ENCODE measurements at regions not wholly inside any gene's neighbourhood (a gene's known extent, or its start where the extent isn't known, plus 50 kb on each side); places are given as distances from the start of the nearest gene placed in this dataset.

DNA sequence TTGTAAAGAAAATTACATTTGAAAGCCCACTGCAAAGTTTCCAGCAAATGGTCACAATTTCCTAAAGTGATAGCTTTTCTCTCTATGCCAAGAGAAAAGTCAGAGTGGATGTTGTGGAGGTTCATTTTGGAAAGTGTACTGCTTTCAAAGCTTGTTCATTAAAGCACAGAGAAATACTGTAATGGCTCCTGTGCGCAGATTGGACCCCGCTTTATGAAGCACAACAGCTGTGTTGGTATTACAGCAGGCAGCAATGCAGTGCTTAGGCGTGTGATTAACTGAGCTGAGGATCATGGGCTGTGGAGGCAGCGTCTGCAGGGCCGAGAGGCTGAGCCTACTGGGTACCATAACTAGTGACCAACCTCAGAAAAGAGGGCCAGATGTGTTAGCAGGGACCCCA lies 478.4 kb upstream of the CFAP20DC start:
- ChIA-PET POLR2A (interaction anchor here (0.6 kb wide), 1 partner anchor 556 kb away, joined by 3 read pairs; no protein-coding TSS in a partner anchor), CTCF (no interaction called here)
- H3K4me3 ChIP-seq (ENCODE audit: low read length) = no peak overlapping the region
- DNase-seq (no peak), ATAC-seq (no peak)
- H3K4me1 Mint-ChIP-seq = peaks cover 0 to 10% (median 0%) of the 10 kb centered on the region in 7 donors
- no peaks in the 10 kb centered on the region for H3K27me3 ChIP-seq (ENCODE audit: control insufficient read depth in 2 of 2, insufficient read depth in 2 of 2, low read length in 2 of 2)
- H3K4me1 ChIP-seq (ENCODE audit: control insufficient read depth in 2 of 2, insufficient read depth in 2 of 2, low read length in 2 of 2) = no peaks in the 10 kb centered on the region
- H3K36me3 ChIP-seq (ENCODE audit: control insufficient read depth in 2 of 3, insufficient read depth in 3 of 3, low read length in 3 of 3) = no peaks in the 10 kb centered on the region
- intact Hi-C loops (cut with micrococcal nuclease) = no loop called here
- no peaks in the 10 kb centered on the region for H3K9me3 ChIP-seq (ENCODE audit: control insufficient read depth in 2 of 3, low read length in 3 of 3)
- no peak overlapping the region for H3K4me3 Mint-ChIP-seq
- no peak overlapping the region for H3K27ac ChIP-seq (ENCODE audit: low read depth, low read length)
- H3K9me3 Mint-ChIP-seq = peaks cover 0 to 12% (median 0%) of the 10 kb centered on the region in 11 donors
- H3K27ac Mint-ChIP-seq = no peak overlapping the region
- peaks cover 0 to 2% (median 0%) of the 10 kb centered on the region in 5 donors for H3K36me3 Mint-ChIP-seq
- peaks cover 0 to 5% (median 0%) of the 10 kb centered on the region in 5 donors for H3K27me3 Mint-ChIP-seq

DNA sequence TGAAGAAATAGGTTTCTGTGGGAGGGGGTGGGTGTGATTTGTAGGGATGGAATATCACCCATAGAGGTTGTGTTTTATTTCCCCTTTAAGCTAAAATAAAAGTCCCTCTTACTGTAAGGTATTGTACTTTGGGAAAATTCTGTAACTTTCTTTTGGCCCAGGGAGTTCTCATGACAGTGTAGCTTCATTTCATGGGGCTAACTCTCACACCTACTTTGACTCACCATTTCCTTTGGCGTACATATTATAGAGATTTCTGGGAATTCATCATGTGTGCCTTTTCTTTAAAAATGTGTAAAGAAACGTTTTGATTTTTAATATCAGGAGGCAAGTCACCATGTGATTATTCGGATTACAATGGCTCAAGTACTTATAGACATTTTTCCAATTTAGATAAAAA lies 477.7 kb upstream of the CFAP20DC start:
- Histone ChIP-seq H3K36me3 (ENCODE audit: control insufficient read depth in 2 of 3, insufficient read depth in 3 of 3, low read length in 3 of 3) (no peaks in the 10 kb centered on the region), H3K27me3 (ENCODE audit: control insufficient read depth in 2 of 2, insufficient read depth in 2 of 2, low read length in 2 of 2) (no peaks in the 10 kb centered on the region), H3K9me3 (ENCODE audit: control insufficient read depth in 2 of 3, low read length in 3 of 3) (no peaks in the 10 kb centered on the region), H3K4me3 (ENCODE audit: low read length) (no peak overlapping the region), H3K27ac (ENCODE audit: low read depth, low read length) (no peak overlapping the region), H3K4me1 (ENCODE audit: control insufficient read depth in 2 of 2, insufficient read depth in 2 of 2, low read length in 2 of 2) (no peaks in the 10 kb centered on the region)
- ChIA-PET CTCF (no interaction called here), POLR2A (interaction anchor here (0.6 to 0.7 kb wide), 2 partner anchors 557 to 731 kb away, joined by 3 read pairs; no protein-coding TSS in a partner anchor)
- no peak for ATAC-seq
- DNase-seq = no peak
- Mint-ChIP-seq H3K36me3 (peaks cover 0 to 2% (median 0%) of the 10 kb centered on the region in 5 donors), H3K4me1 (peaks cover 0 to 10% (median 0%) of the 10 kb centered on the region in 7 donors), H3K27me3 (peaks cover 0 to 5% (median 0%) of the 10 kb centered on the region in 5 donors), H3K9me3 (peaks cover 0 to 11% (median 0%) of the 10 kb centered on the region in 11 donors), H3K27ac (no peak overlapping the region), H3K4me3 (no peak overlapping the region)
- intact Hi-C loops (cut with micrococcal nuclease) = no loop called here

DNA sequence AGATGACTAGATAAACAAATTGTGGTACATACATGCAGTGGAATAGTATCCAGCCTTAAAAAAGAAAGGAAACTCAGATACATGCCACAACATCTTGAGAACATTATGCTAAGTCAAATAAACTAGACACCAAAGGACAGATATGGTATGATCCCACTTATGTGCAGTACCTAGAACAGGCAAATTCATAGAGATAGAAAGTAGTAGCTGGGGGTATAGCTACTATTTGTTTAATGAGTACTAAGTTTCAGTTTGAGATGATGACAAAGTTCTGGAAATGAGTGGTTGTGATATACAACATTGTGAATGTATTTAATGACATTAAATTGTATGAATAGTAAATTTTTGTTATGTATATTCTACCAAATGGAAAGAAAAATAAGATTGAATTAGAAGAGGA lies 477.2 kb upstream of the CFAP20DC start:
- Histone ChIP-seq H3K9me3 (ENCODE audit: control insufficient read depth in 2 of 3, low read length in 3 of 3) (no peaks in the 10 kb centered on the region), H3K4me3 (ENCODE audit: low read length) (no peak overlapping the region), H3K36me3 (ENCODE audit: control insufficient read depth in 2 of 3, insufficient read depth in 3 of 3, low read length in 3 of 3) (no peaks in the 10 kb centered on the region), H3K27ac (ENCODE audit: low read depth, low read length) (no peak overlapping the region), H3K27me3 (ENCODE audit: control insufficient read depth in 2 of 2, insufficient read depth in 2 of 2, low read length in 2 of 2) (no peaks in the 10 kb centered on the region), H3K4me1 (ENCODE audit: control insufficient read depth in 2 of 2, insufficient read depth in 2 of 2, low read length in 2 of 2) (no peaks in the 10 kb centered on the region)
- peaks cover 0 to 2% (median 0%) of the 10 kb centered on the region in 5 donors for H3K36me3 Mint-ChIP-seq
- H3K9me3 Mint-ChIP-seq = peaks cover 0 to 9% (median 0%) of the 10 kb centered on the region in 11 donors
- ChIA-PET CTCF (no interaction called here), POLR2A (interaction anchor here (0.7 kb wide), 1 partner anchor 732 kb away, joined by 3 read pairs; no protein-coding TSS in a partner anchor)
- ATAC-seq (no peak), DNase-seq (no peak)
- no peak overlapping the region for H3K27ac Mint-ChIP-seq
- H3K4me1 Mint-ChIP-seq = peaks cover 0 to 10% (median 0%) of the 10 kb centered on the region in 7 donors
- no peak overlapping the region for H3K4me3 Mint-ChIP-seq
- H3K27me3 Mint-ChIP-seq = peaks cover 0 to 5% (median 0%) of the 10 kb centered on the region in 5 donors
- intact Hi-C loops (cut with micrococcal nuclease) = no loop called here

DNA sequence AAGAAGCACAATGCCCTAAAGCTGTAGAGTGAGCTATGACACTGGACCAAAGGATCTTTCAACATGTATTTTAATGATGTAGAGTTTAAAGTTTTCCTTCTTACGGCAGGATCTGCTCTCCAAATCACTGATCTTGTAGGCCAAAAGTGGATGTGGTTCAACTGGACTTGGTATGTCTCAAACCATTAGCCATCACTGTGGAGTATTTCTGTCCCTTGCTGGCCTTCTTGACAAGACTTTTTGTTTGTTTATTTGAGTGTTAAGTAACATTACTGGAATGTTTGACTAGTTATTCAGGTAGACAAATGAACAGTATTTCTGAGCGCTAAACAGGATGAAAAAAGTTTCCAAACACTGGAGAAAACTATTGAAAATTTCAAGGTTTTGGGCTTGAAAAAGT lies 472.7 kb upstream of the CFAP20DC start:
- peaks cover 0 to 8% (median 4%) of the 10 kb centered on the region in 7 donors for H3K4me1 Mint-ChIP-seq
- peaks cover 0 to 5% (median 0%) of the 10 kb centered on the region in 5 donors for H3K27me3 Mint-ChIP-seq
- DNase-seq = no peak
- H3K36me3 ChIP-seq (ENCODE audit: control insufficient read depth in 2 of 3, insufficient read depth in 3 of 3, low read length in 3 of 3) = no peaks in the 10 kb centered on the region
- ChIA-PET POLR2A (no interaction called here), CTCF (no interaction called here)
- no peak for ATAC-seq
- H3K4me3 ChIP-seq (ENCODE audit: low read length) = no peak overlapping the region
- no peaks in the 10 kb centered on the region for H3K4me1 ChIP-seq (ENCODE audit: control insufficient read depth in 2 of 2, insufficient read depth in 2 of 2, low read length in 2 of 2)
- peaks cover 0 to 3% (median 0%) of the 10 kb centered on the region in 5 donors for H3K36me3 Mint-ChIP-seq
- H3K9me3 Mint-ChIP-seq = peaks cover 0 to 12% (median 0%) of the 10 kb centered on the region in 11 donors
- no peaks in the 10 kb centered on the region for H3K9me3 ChIP-seq (ENCODE audit: control insufficient read depth in 2 of 3, low read length in 3 of 3)
- intact Hi-C loops (cut with micrococcal nuclease) = no loop called here
- H3K27ac Mint-ChIP-seq = no peak overlapping the region
- H3K27ac ChIP-seq (ENCODE audit: low read depth, low read length) = no peak overlapping the region
- H3K4me3 Mint-ChIP-seq = no peak overlapping the region
- H3K27me3 ChIP-seq (ENCODE audit: control insufficient read depth in 2 of 2, insufficient read depth in 2 of 2, low read length in 2 of 2) = no peaks in the 10 kb centered on the region

DNA sequence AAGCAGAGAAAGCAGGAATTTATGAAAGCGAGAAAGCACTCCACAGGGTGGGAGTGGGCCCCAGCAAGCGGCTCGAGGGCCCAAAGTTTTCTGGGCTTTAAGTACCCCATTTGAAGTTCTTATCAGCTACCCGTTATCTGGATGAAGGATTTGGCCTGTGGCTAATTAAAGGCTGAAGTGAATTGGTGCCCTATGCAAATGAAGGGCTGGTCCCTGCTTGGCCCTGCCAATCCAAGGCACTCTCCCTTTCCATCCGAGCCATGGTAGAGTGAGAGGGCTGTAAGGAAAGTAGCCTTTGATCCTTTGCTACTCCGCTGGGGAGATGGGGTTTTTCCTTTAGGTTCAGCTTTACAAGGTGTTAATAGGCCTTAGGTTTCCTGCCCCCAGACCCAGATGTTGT lies 469.3 kb upstream of the CFAP20DC start:
- H3K27me3 ChIP-seq (ENCODE audit: control insufficient read depth in 2 of 2, insufficient read depth in 2 of 2, low read length in 2 of 2) = no peaks in the 10 kb centered on the region
- DNase-seq (no peak), ATAC-seq (no peak)
- H3K36me3 Mint-ChIP-seq = peaks cover 0 to 2% (median 0%) of the 10 kb centered on the region in 5 donors
- no peak overlapping the region for H3K27ac Mint-ChIP-seq
- ChIA-PET CTCF (no interaction called here), POLR2A (no interaction called here)
- H3K36me3 ChIP-seq (ENCODE audit: control insufficient read depth in 2 of 3, insufficient read depth in 3 of 3, low read length in 3 of 3) = no peaks in the 10 kb centered on the region
- no peaks in the 10 kb centered on the region for H3K9me3 ChIP-seq (ENCODE audit: control insufficient read depth in 2 of 3, low read length in 3 of 3)
- no peak overlapping the region for H3K4me3 Mint-ChIP-seq
- H3K4me1 Mint-ChIP-seq = peaks cover 3 to 37% (median 9%) of the 10 kb centered on the region in 7 donors
- H3K27me3 Mint-ChIP-seq = peaks cover 0 to 5% (median 0%) of the 10 kb centered on the region in 5 donors
- H3K4me1 ChIP-seq (ENCODE audit: control insufficient read depth in 2 of 2, insufficient read depth in 2 of 2, low read length in 2 of 2) = peaks cover 0 to 4% of the 10 kb centered on the region in 2 donors
- no peak overlapping the region for H3K27ac ChIP-seq (ENCODE audit: low read depth, low read length)
- peaks cover 0 to 6% (median 0%) of the 10 kb centered on the region in 11 donors for H3K9me3 Mint-ChIP-seq
- intact Hi-C loops (cut with micrococcal nuclease) = loop anchor here in 1 of 2 donors (5.0 kb wide), 1 partner anchor 67 kb away; no protein-coding TSS in a partner anchor
- no peak overlapping the region for H3K4me3 ChIP-seq (ENCODE audit: low read length)

DNA sequence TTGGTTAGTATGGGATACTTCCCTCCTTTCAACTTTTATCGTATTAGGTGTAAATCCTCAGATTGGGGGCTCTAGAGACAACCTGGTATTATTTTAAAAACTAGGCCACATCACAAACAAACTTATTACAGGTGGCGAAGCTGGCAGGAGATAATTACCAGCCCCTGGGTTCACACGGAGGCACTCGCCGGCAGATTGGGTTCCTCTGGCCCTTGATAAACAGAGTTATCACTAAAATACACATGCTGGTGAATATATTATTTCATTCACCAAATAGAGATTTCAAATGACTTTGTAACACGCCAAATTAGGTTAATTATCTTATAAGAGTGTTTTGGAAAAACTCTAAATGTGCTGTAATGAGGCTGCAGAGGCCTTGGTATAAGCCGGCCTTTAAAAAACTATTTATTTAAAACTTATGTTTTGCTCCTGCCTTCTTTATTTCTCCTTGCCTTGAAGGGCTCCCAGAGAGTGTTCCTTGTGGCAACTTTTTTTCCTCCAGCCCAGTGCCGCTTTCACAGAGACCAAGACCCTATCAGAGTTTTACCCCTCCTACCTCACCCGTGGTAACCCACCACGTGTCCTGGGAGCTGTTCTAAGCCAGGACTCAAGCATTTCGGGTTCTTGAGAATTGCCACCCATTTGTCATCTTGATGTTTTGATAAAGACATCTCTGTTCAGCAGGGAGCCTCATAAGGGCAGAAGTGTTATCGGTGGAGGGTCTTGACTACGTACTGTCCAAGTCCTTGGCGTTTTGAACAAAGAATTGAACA lies 468.6 kb upstream of the CFAP20DC start:
- Histone ChIP-seq H3K9me3 (ENCODE audit: control insufficient read depth in 2 of 3, low read length in 3 of 3) (no peaks in the 10 kb centered on the region), H3K36me3 (ENCODE audit: control insufficient read depth in 2 of 3, insufficient read depth in 3 of 3, low read length in 3 of 3) (no peaks in the 10 kb centered on the region), H3K4me3 (ENCODE audit: low read length) (no peak overlapping the region), H3K27ac (ENCODE audit: low read depth, low read length) (no peak overlapping the region), H3K27me3 (ENCODE audit: control insufficient read depth in 2 of 2, insufficient read depth in 2 of 2, low read length in 2 of 2) (no peaks in the 10 kb centered on the region), H3K4me1 (ENCODE audit: control insufficient read depth in 2 of 2, insufficient read depth in 2 of 2, low read length in 2 of 2) (peaks cover 0 to 4% of the 10 kb centered on the region in 2 donors)
- intact Hi-C loops (cut with micrococcal nuclease) = loop anchor here in 1 of 2 donors (5.0 kb wide), 1 partner anchor 66 kb away; no protein-coding TSS in a partner anchor
- peaks cover 0 to 5% (median 0%) of the 10 kb centered on the region in 5 donors for H3K27me3 Mint-ChIP-seq
- H3K9me3 Mint-ChIP-seq = peaks cover 0 to 4% (median 0%) of the 10 kb centered on the region in 11 donors
- no peak overlapping the region for H3K4me3 Mint-ChIP-seq
- ChIA-PET POLR2A (no interaction called here), CTCF (no interaction called here)
- ATAC-seq = no peak
- DNase-seq = no peak
- H3K27ac Mint-ChIP-seq = no peak overlapping the region
- H3K36me3 Mint-ChIP-seq = peaks cover 0 to 2% (median 0%) of the 10 kb centered on the region in 5 donors
- peaks cover 3 to 37% (median 9%) of the 10 kb centered on the region in 7 donors for H3K4me1 Mint-ChIP-seq
